ENCODE measurements at regions not wholly inside any gene's neighbourhood (a gene's known extent, or its start where the extent isn't known, plus 50 kb on each side); places are given as distances from the start of the nearest gene placed in this dataset.
A peak's percentile ranks its signal among the peaks of the same experiment; 100 is the strongest.
"Not testable (repeated sequence)": the region's sequence is repeated elsewhere in the genome, so short reads cannot be mapped to it uniquely, and the experiment has no call there.

DNA sequence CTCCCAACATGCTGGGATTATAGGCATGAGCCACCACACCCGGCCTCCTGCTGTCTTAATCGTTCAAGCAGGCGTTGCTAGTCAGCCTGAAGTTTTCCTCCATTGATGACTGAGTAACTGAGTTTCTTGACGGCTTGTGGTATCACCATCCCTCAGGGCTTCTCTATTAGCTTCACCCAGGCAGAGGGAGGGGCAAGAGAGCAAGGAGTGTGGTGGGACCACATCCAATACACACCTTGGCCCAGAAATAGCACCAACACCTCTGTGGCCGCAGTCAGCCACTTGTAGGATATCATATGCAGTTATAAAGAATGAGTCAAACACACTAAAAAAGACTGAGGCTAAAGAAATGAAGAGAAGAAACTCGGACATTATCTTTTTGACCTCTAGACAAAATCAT lies 1009.4 kb upstream of the CELF4 start:
- no peak for DNase-seq

DNA sequence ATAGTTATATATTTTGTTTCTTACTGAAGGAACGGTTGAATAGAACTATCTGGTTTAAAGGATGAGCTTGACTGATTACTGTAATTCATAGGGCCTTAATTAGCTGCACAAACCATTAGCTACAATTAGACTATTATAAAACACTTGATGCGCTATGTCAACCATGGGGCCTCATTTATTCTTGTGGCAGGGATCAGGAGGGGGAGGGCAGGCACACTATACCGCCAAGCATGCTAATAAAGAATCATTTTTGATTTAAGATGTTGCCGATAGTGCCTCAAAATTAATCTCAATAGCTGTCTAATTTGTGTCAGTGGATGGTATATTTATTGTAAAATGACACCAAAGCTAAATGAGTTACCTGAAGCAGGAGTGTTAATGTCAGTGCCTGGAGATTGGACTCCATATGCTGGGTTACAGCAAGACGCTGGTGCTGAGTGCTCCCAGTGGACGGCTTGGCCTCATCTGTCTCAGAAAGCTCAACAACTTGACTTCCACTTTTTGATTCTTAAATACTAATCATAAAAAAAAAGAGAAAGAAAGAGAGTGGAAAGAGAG lies 1007.0 kb upstream of the CELF4 start:
- DNase-seq: no peak

DNA sequence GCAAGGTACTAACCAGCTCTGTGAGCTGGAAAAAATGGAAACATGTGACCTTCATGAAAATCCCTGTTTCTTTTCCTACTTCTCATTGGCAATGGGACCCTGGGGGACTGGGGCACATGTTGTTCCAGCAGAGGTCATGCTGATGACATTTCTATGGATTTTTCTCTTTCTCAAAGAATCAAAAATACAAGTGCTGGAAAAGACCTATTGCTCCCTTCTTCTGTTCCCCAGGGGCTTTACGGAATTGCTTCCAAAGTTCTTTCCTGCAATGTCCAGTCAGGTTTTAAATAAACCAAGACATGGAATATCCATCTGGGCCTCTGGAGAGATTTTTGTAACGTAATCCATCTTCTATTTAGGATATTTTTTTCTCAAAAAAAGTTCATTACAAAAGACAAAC lies 1006.1 kb upstream of the CELF4 start:
- no peak for DNase-seq

DNA sequence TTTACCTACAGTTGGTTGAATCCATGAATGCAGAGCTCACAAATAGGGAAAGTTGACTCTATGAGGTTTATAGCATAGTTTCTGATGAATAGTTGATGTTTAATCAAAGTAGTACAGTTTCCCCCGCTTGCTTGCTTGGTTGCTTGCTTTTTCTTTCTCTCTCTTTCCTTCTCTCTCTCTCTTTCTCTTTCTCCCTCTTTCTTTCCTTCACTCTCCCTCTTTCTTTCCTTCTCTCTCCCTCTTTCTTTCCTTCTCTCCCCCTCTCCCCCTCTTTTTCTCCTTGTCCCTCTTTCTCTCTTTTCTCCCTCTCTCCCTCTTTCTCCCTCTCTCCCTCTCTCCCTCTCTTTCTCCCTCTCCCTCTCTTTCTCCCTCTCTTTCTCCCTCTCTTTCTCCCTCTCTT lies 999.9 kb upstream of the CELF4 start:
- DNase-seq: no peak

DNA sequence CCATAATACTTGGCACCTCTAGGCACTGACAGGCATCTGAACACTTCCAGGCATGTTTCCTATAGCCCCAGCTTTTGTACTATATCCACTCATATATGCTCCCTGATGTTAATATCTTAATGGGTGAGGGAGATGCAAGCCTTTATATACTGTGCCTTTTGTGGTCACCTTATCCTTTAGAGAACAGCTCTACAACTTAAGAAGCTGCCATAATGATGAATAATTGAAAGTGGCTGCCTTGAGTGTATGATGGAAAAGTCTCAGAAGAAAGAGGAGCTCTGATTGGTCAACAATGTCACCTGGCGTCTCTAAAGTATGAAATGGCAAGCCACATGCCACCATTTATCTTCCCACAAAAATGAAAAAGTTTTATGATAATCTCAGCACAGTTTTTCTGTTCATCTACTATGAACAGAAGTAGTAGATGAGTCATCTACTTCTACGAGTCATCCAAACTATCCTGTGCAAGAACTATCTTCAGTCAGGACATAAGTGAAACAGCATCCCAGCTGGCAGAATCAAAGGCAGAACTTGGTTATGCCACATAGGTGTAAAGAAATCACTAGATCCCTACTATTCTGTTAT lies 997.9 kb upstream of the CELF4 start:
- no peak for DNase-seq

DNA sequence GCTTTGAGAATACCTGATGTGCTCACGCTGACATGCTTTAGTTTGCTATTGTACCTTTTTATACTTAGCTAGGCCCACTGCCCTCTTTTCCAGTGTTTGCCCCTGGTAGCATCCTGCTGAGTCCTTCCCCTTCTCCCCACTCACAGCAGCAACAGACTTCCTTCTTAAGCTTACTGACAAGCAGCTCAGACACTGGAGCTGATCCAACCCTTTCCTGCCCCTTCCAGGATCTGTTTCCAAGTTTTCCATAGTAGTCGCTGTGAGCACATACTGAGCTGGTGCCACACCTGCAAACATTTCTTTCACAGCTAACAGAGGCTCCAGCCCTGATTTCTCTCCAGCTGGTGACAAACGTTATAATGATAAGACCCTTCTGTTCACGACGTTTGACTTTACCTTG lies 991.4 kb upstream of the CELF4 start:
- peak in 1 of 56 donors; percentile 15 for DNase-seq

DNA sequence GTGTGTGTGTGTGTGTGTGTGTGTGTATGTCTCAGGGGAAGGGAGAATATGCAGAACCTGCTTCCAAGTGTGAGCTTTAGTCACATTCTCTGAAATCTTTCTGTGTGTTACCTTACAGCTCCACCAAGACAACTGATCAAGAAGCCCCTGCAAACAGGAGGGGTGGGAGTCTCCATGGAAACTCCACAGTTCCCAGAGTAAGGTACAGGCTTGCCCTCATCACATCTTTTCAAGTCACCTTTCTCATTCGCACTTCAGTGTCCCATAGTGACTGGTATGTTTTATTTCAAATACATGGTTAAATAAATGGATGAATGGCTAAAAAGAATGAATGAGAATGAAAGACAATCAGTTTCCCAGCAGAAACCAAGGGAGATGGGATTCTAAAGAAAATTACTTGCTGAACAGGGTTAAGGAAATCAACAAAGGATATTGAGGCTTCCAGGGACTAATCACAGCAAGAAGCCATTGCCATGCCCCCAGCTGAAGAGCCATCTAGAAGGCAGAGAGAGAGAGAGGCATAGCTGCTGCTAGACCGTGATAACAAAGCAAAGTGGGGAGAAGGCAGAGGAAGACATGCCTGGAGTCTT lies 987.2 kb upstream of the CELF4 start:
- no peak for DNase-seq

DNA sequence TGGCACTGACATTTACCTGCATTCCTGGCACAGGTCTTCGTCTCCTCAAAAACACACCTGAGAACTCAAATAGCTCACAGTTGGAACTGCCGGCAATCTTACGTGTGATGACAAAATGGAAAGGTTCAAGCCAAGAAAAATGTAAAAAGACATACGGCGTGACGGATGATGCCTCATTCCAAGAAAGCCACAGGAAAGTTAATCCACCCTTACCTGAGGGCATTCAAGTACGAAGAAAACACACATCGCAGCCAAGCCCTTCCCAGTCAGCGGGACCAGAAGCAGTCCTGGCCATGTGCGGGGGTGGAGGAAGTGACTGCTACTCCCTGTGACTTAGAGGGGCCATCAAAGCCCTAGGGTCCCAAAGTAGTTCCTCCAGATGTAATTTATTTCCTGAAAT lies 986.3 kb upstream of the CELF4 start:
- DNase-seq: no peak

DNA sequence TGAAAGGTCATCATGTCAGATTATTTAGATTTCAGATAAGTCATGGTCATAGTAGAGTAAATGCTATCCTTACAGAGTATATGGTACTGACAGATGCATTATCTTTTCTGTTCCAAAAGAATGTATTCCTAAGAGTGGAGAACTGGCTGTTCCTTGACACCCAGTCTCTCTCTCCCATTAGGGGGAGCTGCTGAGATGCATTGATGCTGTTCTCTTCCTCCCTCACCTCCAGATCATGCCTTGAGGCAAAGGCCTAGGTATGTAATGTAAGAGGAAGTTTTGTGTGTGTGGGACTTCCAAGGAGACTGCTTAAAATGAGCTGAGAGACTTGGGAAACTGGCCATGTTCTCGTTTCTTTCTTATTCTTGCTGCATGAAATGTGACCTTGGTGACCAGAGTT lies 979.5 kb upstream of the CELF4 start:
- DNase-seq: no peak

DNA sequence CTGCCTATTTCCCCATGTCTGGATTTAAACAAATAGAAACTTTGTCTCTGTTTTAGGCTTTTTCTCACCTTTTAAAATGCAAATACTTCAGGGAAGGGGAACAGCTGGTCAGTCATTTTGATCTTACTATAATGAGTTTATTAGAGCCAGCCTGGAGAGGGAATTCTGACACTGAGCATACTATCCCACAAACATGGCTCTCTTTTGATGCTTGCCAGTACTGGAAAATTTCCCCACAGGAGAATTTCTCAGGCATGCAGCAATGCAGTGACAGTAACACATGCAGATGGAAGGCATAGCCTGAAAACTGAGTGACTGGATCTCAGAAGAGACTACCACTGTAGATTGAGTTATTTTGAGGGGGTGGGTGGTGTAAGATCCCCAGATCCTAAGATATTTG lies 974.3 kb upstream of the CELF4 start:
- no peak for DNase-seq

DNA sequence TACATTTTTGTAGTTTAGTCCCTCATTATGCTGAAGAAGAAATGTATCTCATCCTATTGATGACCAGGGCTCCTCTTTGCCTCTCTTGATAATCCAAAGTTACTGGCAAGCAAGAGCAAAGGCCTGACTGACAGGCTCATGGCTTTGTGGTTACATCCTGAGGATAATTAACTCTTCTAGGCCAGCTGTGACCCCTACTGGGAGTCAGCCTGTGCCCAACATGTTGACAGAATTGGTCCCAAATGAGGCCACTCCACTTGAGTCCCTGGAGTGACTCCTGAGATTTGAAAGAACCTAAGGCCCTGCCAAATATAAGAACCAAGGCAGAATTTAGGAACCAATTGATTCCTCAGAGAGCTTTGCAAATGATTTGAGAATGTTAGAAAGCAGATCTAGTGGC lies 973.8 kb upstream of the CELF4 start:
- DNase-seq: no peak

DNA sequence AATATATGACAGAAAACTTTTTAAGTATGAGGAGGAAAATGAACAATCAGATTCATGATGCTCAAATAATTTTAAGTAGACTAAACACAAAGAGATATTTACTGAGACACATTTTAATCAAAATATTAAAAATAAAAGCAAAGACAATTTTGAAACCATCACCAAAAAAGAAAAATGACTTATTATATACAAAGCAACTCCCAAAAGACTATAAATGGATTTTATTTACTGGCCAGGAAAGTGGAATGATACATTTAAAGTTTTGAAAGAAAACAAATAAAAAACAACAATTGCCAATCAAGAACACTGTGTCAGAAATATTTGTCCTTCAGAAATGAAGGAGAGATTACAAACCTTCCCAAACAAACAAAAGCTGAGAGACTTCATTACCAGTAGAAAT lies 968.5 kb upstream of the CELF4 start:
- DNase-seq: no peak

DNA sequence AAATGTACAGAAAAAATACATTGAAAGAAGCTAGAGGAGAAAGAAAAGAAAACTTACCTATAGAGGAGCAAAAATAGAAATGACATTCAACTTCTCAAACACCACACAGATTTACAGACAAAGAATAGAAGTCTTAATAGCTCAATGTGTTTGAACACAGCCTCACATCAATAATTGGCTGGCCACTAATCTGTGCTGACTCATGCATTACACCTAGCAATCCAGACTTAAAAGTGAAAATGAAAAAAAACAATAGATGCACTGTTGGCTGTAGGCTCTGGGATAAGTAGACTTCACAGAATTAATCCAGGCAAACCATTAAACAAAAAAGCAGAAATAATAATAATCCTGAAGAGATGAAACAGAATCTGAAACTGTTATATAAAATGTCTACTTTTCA lies 961.3 kb upstream of the CELF4 start:
- DNase-seq: no peak

DNA sequence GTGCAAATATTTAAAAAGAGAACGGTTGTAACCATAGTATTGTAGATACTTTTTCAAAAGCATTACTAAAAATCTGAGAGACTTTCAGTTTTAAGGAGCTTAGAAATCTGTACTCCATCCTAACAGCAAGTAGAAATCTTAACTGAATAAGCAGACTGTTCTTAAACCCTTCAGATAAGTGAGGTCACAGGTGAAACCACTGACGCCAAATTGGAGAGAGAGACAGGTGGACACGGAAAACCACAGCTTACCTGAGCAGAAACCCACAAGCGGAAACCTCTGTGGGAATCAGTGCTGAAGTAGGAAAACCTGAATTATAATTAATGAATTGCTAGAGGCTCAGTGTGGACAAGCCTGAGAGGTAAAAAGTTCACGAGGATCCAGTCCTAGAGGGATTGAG lies 959.4 kb upstream of the CELF4 start:
- DNase-seq: no peak

DNA sequence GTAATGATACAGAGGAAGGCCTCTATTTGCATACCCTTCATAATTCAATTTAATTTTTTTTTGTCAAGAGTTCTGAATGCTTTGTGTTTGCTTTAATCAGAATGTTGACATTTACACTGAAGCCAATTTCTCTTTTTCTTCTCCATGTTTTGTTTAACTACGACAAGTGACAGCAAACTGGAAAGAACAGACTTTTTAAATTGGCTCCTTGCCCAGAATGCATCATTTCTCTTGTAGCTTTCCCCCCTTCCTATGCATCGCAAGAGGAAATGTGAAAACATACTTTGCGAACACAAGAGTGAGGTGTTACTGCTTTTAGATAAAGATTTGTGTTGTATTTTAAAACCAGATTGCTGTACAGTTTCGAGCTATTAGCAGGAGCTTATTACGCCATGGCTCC lies 955.2 kb upstream of the CELF4 start:
- no peak for DNase-seq

DNA sequence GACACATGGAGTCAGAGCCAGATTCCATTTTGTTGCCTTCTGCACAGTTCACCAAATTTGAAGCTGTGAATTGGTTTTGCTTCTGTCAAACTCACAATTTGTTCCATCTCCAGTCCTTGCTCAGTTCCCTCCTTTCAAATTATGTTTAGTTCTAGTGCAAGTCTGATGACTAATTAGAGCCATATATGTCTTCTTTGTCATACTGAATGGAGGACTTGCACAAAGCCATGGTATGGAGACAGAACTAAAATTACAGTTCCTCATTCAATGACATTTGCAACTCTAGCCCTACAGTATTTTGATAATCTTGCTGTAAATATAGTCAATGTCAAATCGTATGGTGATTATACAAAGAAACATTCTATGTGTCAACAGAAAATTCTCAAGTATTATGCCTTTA lies 936.9 kb upstream of the CELF4 start:
- DNase-seq: no peak

DNA sequence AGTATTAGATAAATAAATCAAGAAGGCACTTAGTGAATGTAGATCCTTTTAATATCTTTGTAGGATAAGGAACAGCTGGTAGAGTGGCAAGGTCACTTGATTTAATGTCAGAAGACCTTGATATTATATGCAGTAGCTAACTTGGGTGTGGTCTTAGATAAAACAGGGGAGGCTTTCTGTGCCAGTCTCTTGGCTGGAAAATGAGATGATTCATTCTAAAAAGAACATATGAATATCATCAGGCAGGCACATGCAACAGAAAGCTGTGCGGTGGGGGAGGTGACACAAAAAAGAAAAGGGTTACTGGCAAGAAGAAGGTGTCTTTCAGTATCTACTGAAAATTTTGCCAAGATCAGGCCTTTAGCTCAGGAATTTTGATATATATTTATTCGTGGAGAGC lies 931.7 kb upstream of the CELF4 start:
- no peak for DNase-seq

DNA sequence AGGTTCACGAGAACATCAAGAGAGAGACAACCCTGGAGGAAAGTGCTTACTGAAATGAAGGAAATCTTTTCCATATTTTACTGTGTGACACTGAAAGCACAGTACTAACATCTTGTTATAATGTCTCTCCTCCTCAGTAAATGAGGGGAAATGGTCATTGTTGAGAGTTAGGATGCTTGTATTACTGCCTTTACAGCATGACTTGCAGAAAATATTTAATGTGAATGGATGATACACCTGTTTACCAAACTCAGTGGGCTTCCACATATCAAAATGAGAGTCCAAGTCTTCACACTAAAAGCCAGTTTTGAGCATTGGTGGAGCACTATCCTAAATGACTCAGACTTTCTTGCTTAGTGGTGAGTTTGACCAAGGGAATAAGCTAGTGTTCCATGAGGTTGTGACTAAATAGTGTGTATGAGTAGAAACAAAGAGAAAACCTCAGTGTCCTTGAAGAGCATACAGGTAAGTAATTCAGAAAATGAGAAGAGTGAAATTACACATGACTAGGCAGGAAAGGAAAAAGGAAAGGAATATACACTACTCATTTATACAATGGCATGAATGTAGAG lies 930.7 kb upstream of the CELF4 start:
- DNase-seq: no peak

DNA sequence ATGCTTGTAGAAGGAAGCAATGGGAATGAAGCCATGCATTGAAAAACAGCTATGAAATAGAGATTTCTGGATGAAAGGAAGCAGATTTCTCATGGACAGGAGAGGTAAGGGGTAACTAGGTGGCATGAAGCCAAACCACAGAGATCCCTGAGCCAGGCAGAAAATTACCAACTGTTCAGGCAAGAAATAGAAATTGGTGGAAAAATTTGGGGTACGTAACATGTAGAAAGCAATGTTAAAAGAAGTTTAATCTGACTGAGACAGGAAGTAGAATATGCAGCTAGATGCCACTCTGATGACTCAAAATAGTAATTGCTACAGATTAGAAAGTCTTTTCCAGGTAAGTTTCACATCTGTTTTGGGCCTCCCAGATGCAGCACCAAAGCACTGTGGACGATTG lies 928.5 kb upstream of the CELF4 start:
- no peak for DNase-seq

DNA sequence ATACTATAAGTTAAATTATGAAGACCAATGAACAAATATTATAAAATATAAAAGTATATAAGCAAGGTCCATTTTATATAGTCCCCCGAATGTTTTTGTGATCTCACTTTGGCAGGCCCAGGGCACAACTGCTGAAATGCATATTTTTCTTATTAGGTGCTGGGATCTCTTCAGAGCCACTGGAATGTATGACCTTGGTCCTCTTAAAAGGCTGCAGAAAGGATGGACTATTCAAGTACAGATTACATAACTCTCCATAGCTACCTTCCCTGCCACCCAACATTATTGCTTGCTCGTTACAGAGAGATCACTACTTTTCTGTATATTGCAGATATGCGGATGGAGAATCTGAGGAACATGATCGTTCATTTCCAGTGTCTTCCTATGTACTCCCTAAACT lies 925.6 kb upstream of the CELF4 start:
- DNase-seq: no peak

DNA sequence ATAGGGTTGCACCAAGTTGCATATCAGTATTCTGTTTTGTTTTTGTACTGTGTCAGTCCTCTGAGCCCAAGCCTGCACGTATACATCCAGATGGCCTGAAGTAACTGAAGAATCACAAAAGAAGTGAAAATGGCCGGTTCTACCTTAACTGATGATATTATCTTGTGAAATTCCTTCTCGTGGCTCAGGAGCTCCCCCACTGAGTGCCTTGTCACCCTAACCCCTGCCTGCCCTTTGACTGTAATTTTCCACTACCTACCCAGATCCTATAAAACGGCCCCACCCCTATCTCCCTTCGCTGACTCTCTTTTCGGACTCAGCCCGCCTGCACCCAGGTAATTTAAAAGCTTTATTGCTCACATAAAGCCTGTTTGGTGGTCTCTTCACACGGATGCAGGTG lies 924.1 kb upstream of the CELF4 start:
- not testable (repeated sequence) for DNase-seq

DNA sequence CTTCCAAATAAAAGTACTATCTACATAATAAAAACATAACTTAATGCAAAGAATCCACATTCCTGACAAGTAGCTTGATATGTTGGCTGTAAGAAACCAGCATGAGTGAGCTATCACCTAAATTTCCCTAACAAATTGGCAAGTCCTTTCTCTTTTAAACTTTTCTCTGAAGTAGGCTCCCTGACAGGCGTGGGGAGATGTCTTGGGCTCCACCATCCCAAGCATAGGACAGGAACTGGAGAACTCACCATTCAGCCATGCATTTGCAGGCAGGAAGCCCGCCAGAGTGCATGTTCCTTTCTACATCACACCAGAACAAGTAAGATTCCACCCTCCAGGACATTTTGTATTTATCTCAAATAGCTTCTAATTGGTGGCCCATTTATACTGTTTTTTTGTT lies 921.9 kb upstream of the CELF4 start:
- DNase-seq: no peak

DNA sequence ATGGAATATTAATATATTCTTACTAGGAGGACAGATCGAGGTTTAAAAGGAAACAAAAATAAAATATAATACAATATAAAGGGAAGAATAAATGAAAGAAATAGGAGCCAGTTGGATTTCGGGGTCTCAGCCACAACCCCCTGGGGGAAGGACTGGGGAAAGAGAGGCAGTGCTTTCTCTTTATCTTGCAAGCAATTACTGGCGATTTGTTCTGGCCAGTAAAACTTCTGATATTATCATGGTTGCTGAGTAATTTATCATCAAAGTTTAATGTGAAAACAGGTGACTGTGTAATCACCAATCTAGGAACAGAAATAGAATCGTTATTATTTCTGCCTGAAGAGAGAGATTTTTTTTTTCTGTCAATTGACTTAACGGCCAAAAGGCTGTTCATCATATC lies 917.7 kb upstream of the CELF4 start:
- DNase-seq: no peak
